ENCODE measurements at regions not wholly inside any gene's neighbourhood (a gene's known extent, or its start where the extent isn't known, plus 50 kb on each side); places are given as distances from the start of the nearest gene placed in this dataset.
A peak's percentile ranks its signal among the peaks of the same experiment; 100 is the strongest.
"Not testable (repeated sequence)": the region's sequence is repeated elsewhere in the genome, so short reads cannot be mapped to it uniquely, and the experiment has no call there.

- Mint-ChIP-seq H3K36me3 (no peaks in the 10 kb centered on the region), H3K4me3 (no peak overlapping the region), H3K9me3 (peaks cover 0 to 3% (median 0%) of the 10 kb centered on the region in 7 donors), H3K4me1 (no peaks in the 10 kb centered on the region), H3K27ac (no peak overlapping the region), H3K27me3 (ENCODE audit: low read depth in 3 of 3) (peaks cover 0 to 3% (median 0%) of the 10 kb centered on the region in 3 donors)
- H3K79me2 ChIP-seq (ENCODE audit: insufficient read depth, low read length): no peaks in the 10 kb centered on the region
- H3K4me3 ChIP-seq (replicated peaks in 1 of 3; ENCODE audit: low read depth in 2 of 3, low read length in 3 of 3): no peak overlapping the region
- no peak overlapping the region for H3K4me2 ChIP-seq (replicated peaks; ENCODE audit: extremely low read depth, low read length, poor library complexity, severe bottlenecking)
- intact Hi-C loops (cut with micrococcal nuclease): no loop called here
- H3K27me3 ChIP-seq (ENCODE audit: control insufficient read depth in 2 of 2, insufficient read depth in 2 of 2, low read length in 2 of 2): no peaks in the 10 kb centered on the region
- WGBS (ENCODE audit: insufficient coverage): no CpG with 5 or more reads among the region's 2 CpGs
- no peak for DNase-seq
- H2AFZ ChIP-seq (ENCODE audit: insufficient read depth, low read depth, low read length, poor library complexity, severe bottlenecking): no peak overlapping the region
- H3K27ac ChIP-seq (ENCODE audit: low read depth in 1 of 2, low read length in 2 of 2): no peak overlapping the region
- TF ChIP-seq, protein P1, sequence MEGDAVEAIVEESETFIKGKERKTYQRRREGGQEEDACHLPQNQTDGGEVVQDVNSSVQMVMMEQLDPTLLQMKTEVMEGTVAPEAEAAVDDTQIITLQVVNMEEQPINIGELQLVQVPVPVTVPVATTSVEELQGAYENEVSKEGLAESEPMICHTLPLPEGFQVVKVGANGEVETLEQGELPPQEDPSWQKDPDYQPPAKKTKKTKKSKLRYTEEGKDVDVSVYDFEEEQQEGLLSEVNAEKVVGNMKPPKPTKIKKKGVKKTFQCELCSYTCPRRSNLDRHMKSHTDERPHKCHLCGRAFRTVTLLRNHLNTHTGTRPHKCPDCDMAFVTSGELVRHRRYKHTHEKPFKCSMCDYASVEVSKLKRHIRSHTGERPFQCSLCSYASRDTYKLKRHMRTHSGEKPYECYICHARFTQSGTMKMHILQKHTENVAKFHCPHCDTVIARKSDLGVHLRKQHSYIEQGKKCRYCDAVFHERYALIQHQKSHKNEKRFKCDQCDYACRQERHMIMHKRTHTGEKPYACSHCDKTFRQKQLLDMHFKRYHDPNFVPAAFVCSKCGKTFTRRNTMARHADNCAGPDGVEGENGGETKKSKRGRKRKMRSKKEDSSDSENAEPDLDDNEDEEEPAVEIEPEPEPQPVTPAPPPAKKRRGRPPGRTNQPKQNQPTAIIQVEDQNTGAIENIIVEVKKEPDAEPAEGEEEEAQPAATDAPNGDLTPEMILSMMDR (IDR thresholded peaks at IDR 0.05): no peak
- no peaks in the 10 kb centered on the region for H3K9me3 ChIP-seq (replicated peaks in 1 of 2; ENCODE audit: control insufficient read depth in 1 of 2, insufficient read depth in 1 of 2, low read length in 2 of 2)
- H4K20me1 ChIP-seq (ENCODE audit: insufficient read depth, low read length): no peaks in the 10 kb centered on the region
- no peaks in the 10 kb centered on the region for H3K36me3 ChIP-seq (replicated peaks in 1 of 2; ENCODE audit: control insufficient read depth in 1 of 2, insufficient read depth in 2 of 2, low read length in 2 of 2)
- H3K9ac ChIP-seq (ENCODE audit: insufficient read depth, low read length, poor library complexity, severe bottlenecking): no peak overlapping the region
- H3K4me1 ChIP-seq (ENCODE audit: control insufficient read depth in 1 of 2, insufficient read depth in 2 of 2, low read length in 2 of 2): no peaks in the 10 kb centered on the region
These were observed 167.6 kb upstream of the CXorf66 start for GRCh38 chrX:140132937-140133336.

DNA sequence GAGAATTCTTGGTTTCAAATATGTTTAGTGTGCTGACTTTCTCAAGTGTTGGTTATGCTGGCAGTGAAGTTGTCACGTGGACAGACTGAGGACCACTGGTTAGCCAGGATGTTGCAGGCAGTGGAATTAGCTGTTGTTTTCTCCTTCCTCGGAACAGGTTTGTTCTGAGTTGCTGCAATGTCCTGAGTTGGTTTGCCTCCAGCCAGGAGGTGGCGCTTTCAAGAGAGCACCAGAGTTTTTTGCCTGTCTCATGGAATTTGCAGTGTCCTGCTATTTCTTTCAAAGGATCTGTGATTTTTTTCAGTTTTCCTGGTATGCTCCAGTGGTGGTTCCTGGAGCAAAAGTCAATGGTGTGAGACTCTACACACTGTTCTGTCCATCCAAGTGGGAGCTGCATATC, 158.1 kb upstream of the CXorf66 start:
- Histone ChIP-seq H3K27me3 (ENCODE audit: control insufficient read depth in 2 of 2, insufficient read depth in 2 of 2, low read length in 2 of 2) (no peaks in the 10 kb centered on the region), H4K20me1 (ENCODE audit: insufficient read depth, low read length) (no peaks in the 10 kb centered on the region), H3K9me3 (replicated peaks in 1 of 2; ENCODE audit: control insufficient read depth in 1 of 2, insufficient read depth in 1 of 2, low read length in 2 of 2) (no peaks in the 10 kb centered on the region), H3K79me2 (ENCODE audit: insufficient read depth, low read length) (no peaks in the 10 kb centered on the region), H2AFZ (ENCODE audit: insufficient read depth, low read depth, low read length, poor library complexity, severe bottlenecking) (no peak overlapping the region), H3K27ac (ENCODE audit: low read depth in 1 of 2, low read length in 2 of 2) (no peak overlapping the region), H3K4me3 (replicated peaks in 1 of 3; ENCODE audit: low read depth in 2 of 3, low read length in 3 of 3) (no peak overlapping the region), H3K36me3 (replicated peaks in 1 of 2; ENCODE audit: control insufficient read depth in 1 of 2, insufficient read depth in 2 of 2, low read length in 2 of 2) (no peaks in the 10 kb centered on the region), H3K4me2 (replicated peaks; ENCODE audit: extremely low read depth, low read length, poor library complexity, severe bottlenecking) (no peak overlapping the region), H3K9ac (ENCODE audit: insufficient read depth, low read length, poor library complexity, severe bottlenecking) (no peak overlapping the region), H3K4me1 (ENCODE audit: control insufficient read depth in 1 of 2, insufficient read depth in 2 of 2, low read length in 2 of 2) (no peaks in the 10 kb centered on the region)
- Mint-ChIP-seq H3K27me3 (ENCODE audit: low read depth in 3 of 3) (peaks cover 2 to 4% (median 3%) of the 10 kb centered on the region in 3 donors), H3K27ac (no peak overlapping the region), H3K36me3 (no peaks in the 10 kb centered on the region), H3K9me3 (peaks cover 0 to 5% (median 2%) of the 10 kb centered on the region in 7 donors), H3K4me1 (no peaks in the 10 kb centered on the region), H3K4me3 (no peak overlapping the region)
- intact Hi-C loops (cut with micrococcal nuclease): no loop called here
- WGBS (ENCODE audit: insufficient coverage): 50% methylated on average over 1 of the region's 3 CpGs
- TF ChIP-seq, protein P1 (IDR thresholded peaks at IDR 0.05): no peak
- no peak for DNase-seq

GRCh38 chrX:140114059-140114458, 148.7 kb upstream of the CXorf66 start:
- H3K79me2 ChIP-seq (ENCODE audit: insufficient read depth, low read length); H3K4me1 ChIP-seq (ENCODE audit: control insufficient read depth in 1 of 2, insufficient read depth in 2 of 2, low read length in 2 of 2); H3K9me3 ChIP-seq (replicated peaks in 1 of 2; ENCODE audit: control insufficient read depth in 1 of 2, insufficient read depth in 1 of 2, low read length in 2 of 2); intact Hi-C loops (cut with micrococcal nuclease); H3K4me3 ChIP-seq (replicated peaks in 1 of 3; ENCODE audit: low read depth in 2 of 3, low read length in 3 of 3); H3K9ac ChIP-seq (ENCODE audit: insufficient read depth, low read length, poor library complexity, severe bottlenecking); H3K27ac ChIP-seq (ENCODE audit: low read depth in 1 of 2, low read length in 2 of 2); H3K4me1 Mint-ChIP-seq; H3K36me3 ChIP-seq (replicated peaks in 1 of 2; ENCODE audit: control insufficient read depth in 1 of 2, insufficient read depth in 2 of 2, low read length in 2 of 2); H3K27me3 ChIP-seq (ENCODE audit: control insufficient read depth in 2 of 2, insufficient read depth in 2 of 2, low read length in 2 of 2); DNase-seq; H4K20me1 ChIP-seq (ENCODE audit: insufficient read depth, low read length); H3K36me3 Mint-ChIP-seq; H3K4me2 ChIP-seq (replicated peaks; ENCODE audit: extremely low read depth, low read length, poor library complexity, severe bottlenecking); H2AFZ ChIP-seq (ENCODE audit: insufficient read depth, low read depth, low read length, poor library complexity, severe bottlenecking); H3K9me3 Mint-ChIP-seq; H3K4me3 Mint-ChIP-seq: not testable (repeated sequence)
- WGBS (ENCODE audit: insufficient coverage): no CpG with 5 or more reads among the region's 1 CpG
- H3K27me3 Mint-ChIP-seq (ENCODE audit: low read depth in 3 of 3): peaks cover 4 to 19% (median 9%) of the 10 kb centered on the region in 3 donors
- peak overlapping the region in 1 of 7 donors; percentile 3 for H3K27ac Mint-ChIP-seq

Data from CD14-positive monocyte (primary cell).